Epithelial cell of prostate (primary cell): ENCODE measurements at regions not wholly inside any gene's neighbourhood (a gene's known extent, or its start where the extent isn't known, plus 50 kb on each side); places are given as distances from the start of the nearest gene placed in this dataset.
A peak's percentile ranks its signal among the peaks of the same experiment; 100 is the strongest.

ENCODE experiments used
- DNase-seq: peaks from one replicate; pipeline ENCODE4 v3.0.0-alpha.2; 2011; ENCODE audit warnings: low read depth, low spot score
- H3K27ac ChIP-seq: fragments of 450-650 bp; 2 replicates; pipeline ENCODE4 v1.5.1; 2017; ENCODE audit warnings: mild to moderate bottlenecking

GRCh38 chr5:109479260-109479860, 69.6 kb upstream of the PJA2 start:
- H3K27ac ChIP-seq = no peak overlapping the region
- DNase-seq = no peak

- no peak for DNase-seq
- no peak overlapping the region for H3K27ac ChIP-seq
Observed at GRCh38 chr5:109478830-109479229, 69.1 kb upstream of the PJA2 start.

- DNase-seq = no peak
Observed at GRCh38 chr5:109476292-109476691, 66.5 kb upstream of the PJA2 start.

GRCh38 chr5:109469896-109470662, 60.3 kb upstream of the PJA2 start:
- no peak overlapping the region for H3K27ac ChIP-seq
- no peak for DNase-seq

More at GRCh38 chr5:109476292-109476691, 66.5 kb upstream of the PJA2 start:
- H3K27ac ChIP-seq = no peak overlapping the region

GRCh38 chr5:109468737-109469420, 59.1 kb upstream of the PJA2 start:
- no peak overlapping the region for H3K27ac ChIP-seq
- DNase-seq = peak; percentile 52

GRCh38 chr5:109468288-109468676, 58.5 kb upstream of the PJA2 start:
- H3K27ac ChIP-seq = no peak overlapping the region
- DNase-seq = no peak

- DNase-seq = no peak
- no peak overlapping the region for H3K27ac ChIP-seq
Observed at GRCh38 chr5:109467058-109467457, 57.3 kb upstream of the PJA2 start.
